NCI-H187 treated with DMSO at 0.1 percent for 48 hours (cell line): ENCODE measurements at regions not wholly inside any gene's neighbourhood (a gene's known extent, or its start where the extent isn't known, plus 50 kb on each side); places are given as distances from the start of the nearest gene placed in this dataset.
A peak's percentile ranks its signal among the peaks of the same experiment; 100 is the strongest.
"Not testable (repeated sequence)": the region's sequence is repeated elsewhere in the genome, so short reads cannot be mapped to it uniquely, and the experiment has no call there.

Experiments used
- DNase-seq: peaks from one replicate; lab custom pipeline; 2025; lab: John Stamatoyannopoulos, UW

DNA sequence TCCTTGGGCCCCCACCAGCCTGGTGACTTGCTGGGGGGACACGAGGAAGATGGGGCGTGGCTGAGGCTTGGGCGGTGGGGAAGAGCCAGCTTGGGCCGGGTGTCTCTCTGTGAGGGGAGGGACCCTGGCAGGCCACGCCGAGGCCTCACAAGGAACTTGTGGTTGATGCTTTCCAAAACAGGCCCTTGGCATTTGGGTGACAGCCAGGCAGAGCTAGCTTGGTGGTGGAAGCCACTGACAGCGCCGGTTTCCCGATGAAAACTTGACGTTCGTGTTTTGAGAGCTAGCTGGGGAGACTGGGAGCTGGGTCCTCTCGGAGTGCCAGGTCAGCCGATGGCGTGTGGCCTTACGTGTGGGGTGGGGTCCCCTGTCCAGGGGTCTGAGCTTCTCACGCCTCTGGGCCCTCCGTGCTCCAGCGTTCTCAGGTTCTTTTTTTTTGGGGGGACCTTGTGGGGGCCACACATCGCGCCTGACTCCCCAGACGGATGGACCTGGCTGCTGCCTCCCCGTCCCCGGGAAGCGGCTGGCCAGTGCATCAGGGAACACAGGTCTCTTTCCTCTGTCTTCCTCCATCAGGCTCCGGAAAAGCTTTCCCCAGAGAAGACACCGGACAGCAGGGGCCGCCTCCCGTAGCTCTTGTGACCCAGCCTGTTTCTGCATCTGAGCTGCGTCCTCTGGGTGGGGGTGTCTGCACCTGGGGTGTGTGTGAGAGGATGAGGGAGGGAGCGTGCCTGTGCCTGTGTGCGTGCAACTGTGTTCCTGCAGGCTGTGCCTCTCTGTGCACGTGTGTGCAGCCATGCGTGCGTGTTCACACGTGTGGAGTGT is 129.3 kb upstream of the LPCAT1 start:
- DNase-seq = no peak

DNA sequence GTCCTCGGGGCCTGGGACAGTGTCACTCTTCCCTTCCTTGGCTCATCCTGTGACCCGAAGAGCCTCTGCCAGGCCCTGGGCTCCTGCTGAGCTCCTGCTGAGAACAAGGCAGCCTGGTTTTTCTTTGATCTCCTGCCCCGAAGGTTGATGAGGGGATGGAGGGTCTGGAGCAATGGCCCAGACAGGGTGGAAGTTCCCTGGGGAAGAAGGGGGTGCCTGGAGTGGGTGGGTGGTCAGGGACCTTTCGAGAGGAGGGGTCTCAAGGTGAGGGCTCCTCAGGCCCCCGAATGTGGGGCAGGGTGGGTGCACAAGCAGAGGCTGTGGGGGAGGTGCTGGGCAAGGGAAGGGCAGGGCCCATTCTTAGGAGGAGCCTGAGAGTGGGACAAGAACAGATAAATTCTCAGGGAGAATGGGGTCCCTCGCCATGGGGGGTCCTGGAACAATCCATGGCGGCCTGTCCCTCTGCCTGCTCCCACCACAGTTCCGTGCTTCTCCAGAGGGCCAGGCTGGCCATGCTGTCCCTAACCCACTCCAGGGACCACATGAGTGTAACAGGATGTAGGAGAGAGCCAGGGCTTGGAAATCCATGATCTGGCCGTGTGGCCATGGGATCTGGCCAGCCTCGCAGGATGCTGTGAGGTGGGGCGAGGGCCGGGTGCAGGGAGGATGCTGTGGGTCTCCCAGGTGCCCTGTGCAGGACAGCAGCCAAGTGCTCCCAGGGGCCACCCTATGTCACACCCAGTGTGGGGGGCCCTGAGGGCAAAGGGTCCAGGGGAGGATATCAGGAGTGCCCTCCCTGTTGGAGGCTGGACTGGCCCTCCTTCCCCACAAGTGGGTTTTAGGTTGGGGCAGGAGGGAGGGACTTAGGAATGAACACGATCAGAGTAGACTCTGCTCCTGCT is 128.5 kb upstream of the LPCAT1 start:
- no peak for DNase-seq

- DNase-seq = no peak
Measured at GRCh38 chr5:1651250-1651649, 127.5 kb upstream of the LPCAT1 start.

DNA sequence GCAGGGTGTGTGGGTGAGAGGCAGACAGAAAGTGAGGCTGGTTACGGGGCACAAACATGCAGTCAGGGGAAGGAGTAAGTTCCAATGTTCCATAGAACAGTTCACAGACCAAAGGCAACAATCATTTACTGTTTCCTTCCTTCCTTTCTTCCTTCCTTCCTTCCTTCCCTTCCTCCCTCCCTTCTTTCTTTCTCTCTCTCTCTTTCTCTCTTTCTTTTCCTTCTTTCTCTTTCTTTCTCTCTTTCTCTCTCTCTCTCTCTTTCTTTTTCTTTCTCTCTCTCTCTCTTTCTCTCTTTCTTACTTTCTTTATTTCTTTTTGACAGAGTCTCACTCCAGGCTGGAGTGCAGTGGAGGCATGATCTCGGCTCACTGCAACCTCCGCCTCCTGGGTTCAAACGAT is 125.8 kb upstream of the LPCAT1 start:
- no peak for DNase-seq

GRCh38 chr5:1648806-1649205 is 125.0 kb upstream of the LPCAT1 start:
- DNase-seq = no peak

GRCh38 chr5:1647580-1647979 is 123.8 kb upstream of the LPCAT1 start:
- no peak for DNase-seq

GRCh38 chr5:1644810-1645571 is 121.2 kb upstream of the LPCAT1 start:
- DNase-seq = peak; percentile 34

GRCh38 chr5:1644393-1644809 is 120.6 kb upstream of the LPCAT1 start:
- not testable (repeated sequence) for DNase-seq

GRCh38 chr5:1643651-1644392 is 120.1 kb upstream of the LPCAT1 start:
- no peak for DNase-seq

GRCh38 chr5:1642621-1643061 is 118.9 kb upstream of the LPCAT1 start:
- DNase-seq = no peak

DNA sequence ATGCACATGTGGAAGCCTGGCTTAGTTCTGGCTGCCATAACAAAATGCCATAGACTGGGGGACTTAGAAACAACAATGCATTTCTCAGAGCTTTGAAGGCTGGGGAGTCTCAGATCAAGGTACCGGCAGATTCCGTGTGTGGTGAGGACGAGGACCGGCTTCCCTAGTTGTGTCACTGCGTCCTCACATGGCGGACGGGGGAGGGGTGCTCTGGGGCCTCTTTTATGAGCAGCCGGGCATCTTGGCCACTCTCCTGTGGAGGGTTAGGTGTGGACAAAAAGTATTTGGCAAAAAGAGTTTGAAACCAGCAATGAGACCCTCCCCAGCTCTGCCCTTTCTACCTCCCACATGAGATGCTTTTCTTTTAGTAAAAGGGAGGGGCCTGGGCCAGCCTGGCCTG is 118.5 kb upstream of the LPCAT1 start:
- no peak for DNase-seq

DNA sequence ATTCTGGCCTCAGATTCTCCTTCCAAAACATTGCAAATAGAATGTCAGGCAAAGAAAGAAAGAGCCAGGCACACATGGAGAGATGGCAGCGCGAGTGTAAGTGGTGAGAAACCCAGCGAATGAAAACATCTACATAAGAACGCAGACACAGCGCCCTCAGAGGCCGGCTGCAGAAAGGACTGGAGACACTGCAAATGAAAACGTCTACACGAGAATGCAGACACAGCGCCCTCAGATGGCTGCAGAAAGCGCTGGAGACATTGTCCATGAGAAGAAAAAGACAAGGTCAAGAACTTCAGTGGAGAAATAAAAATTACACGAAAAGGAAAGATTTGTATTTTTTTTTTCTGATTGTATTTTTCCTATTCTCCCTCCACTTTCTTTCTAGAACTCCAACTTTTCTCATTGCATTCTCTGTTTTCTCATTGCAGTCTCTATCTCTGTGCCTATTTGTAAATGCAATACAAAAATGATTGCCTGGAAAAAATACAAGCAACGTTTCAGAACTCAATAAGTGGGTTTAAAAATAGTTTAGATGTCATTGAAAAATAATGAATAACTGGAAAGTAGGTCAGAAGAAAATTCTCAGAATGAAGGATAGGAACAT is 117.9 kb upstream of the LPCAT1 start:
- DNase-seq = peak; percentile 55

DNA sequence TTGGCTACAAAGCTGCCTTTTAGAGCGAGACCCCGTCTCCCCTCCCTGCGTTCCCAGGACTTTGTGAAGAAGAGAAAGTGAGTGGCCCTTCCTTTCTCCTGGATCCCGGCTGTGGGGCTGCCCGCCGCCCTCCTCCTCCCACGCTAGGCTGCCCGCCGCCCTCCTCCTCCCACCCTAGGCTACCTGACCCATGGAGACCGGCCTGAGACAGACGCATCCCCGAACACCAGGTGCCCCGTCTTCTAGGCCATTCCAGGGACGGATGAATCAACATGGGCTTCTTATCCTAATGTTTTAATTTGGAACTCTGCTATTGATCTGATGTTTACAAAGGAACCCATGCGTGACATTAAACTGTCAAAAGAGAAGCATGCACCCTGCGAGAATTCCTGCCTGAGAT is 117.3 kb upstream of the LPCAT1 start:
- DNase-seq = peak; percentile 50

GRCh38 chr5:1640421-1640881 is 116.7 kb upstream of the LPCAT1 start:
- no peak for DNase-seq

DNA sequence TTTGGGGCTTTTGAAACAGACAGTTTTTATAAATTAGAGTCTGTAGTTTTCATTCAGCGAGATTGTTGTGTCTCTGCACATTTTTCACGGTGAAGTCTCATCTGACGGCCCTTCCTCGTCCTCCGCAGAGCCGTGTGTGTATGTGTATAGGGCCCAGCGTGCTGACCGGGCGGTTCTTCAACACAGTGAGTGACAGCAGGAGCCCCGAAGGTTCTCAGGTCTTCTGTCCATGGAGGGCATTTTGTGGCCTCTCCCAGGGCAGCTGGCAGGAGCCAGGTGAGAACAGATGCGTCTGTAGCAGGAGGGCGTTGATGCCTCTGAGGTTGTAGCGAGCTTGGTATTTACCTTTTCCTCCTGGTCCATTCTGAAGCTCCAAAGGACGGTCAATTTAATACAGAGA is 116.0 kb upstream of the LPCAT1 start:
- no peak for DNase-seq

- no peak for DNase-seq
Measured at GRCh38 chr5:1638658-1639400, 115.1 kb upstream of the LPCAT1 start.

GRCh38 chr5:1637639-1638481 is 114.1 kb upstream of the LPCAT1 start:
- no peak for DNase-seq

GRCh38 chr5:1636981-1637638 is 113.3 kb upstream of the LPCAT1 start:
- DNase-seq = no peak
